Muscle layer of colon (tissue), 2 donors: ENCODE measurements at regions not wholly inside any gene's neighbourhood (a gene's known extent, or its start where the extent isn't known, plus 50 kb on each side); places are given as distances from the start of the nearest gene placed in this dataset.

Experiments used
- H3K27ac ChIP-seq: one replicate; pipeline ENCODE4 v1.7.0; 2013; ENCODE audit warnings: low read depth, mild to moderate bottlenecking, low read length, moderate library complexity
- H3K27me3 ChIP-seq, 2 donors: one replicate each; pipeline ENCODE4 v1.7.0; 2013; ENCODE audit warnings: low read length in 2 of 2, mild to moderate bottlenecking in 2 of 2; ENCODE audit not compliant: insufficient read depth in 2 of 2, control insufficient read depth in 1 of 2
- H3K36me3 ChIP-seq: one replicate; pipeline ENCODE4 v1.7.0; 2013; ENCODE audit warnings: mild to moderate bottlenecking, low read length; ENCODE audit not compliant: insufficient read depth
- H3K4me1 ChIP-seq: one replicate; pipeline ENCODE4 v1.7.0; 2013; ENCODE audit warnings: mild to moderate bottlenecking, low read length; ENCODE audit not compliant: insufficient read depth
- H3K4me3 ChIP-seq, 2 donors: one replicate each; pipeline ENCODE4 v1.7.0; 2013; ENCODE audit warnings: low read length in 2 of 2, low read depth in 1 of 2, mild to moderate bottlenecking in 1 of 2, moderate library complexity in 1 of 2
- H3K9ac ChIP-seq: one replicate; pipeline ENCODE4 v1.7.0; 2013; ENCODE audit warnings: low read length
- H3K9me3 ChIP-seq: one replicate; pipeline ENCODE4 v1.7.0; 2013; ENCODE audit warnings: mild to moderate bottlenecking, low read length
- donor health status: abdominal sarcoma.
- donor health status: Adenocarcinoma of cecum.

DNA sequence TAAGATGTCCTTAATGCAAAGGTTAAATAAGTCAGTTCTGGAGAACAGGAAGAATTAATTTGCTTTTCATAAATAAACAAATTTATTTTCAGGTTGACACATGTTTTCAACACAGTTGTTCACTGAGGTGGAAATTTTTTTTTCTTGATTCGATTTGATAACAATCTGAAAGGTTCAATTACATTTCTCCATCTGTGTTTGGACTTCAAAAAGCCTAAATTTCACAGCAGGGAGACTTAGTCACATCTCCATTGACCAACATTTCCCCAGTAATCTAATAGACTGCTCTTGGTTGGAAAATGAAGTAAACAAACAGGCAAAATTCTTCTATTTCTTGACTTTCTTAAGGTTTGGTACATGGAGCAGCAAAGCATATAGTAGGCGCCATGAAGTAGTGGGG, 134.9 kb upstream of the CPNE8 start:
- Histone ChIP-seq H3K9ac (no peak overlapping the region), H3K36me3 (no peaks in the 10 kb centered on the region), H3K27ac (no peak overlapping the region), H3K9me3 (no peaks in the 10 kb centered on the region), H3K4me1 (no peaks in the 10 kb centered on the region), H3K27me3 (no peaks in the 10 kb centered on the region), H3K4me3 (no peak overlapping the region)

DNA sequence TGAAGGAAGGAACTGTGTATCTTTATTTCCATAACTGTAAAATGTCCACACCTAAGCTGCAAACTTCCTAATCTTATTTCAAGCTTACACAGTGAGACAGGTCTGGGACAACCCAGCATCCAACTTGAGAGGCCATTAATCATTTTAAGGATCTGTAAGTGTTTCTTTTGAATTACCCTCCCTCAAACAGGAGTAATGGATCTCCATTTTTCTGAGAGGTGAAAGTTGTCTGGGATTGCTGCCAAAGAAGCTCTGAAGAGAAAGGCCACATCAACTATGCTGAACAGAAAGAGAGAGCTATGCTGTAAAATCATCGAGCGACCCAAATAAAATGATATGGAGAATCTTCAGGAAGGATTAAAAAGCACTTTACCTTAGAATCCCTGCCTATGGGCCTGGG, 131.7 kb upstream of the CPNE8 start:
- H3K4me3 ChIP-seq = no peak overlapping the region
- no peak overlapping the region for H3K9ac ChIP-seq
- H3K4me1 ChIP-seq = no peaks in the 10 kb centered on the region
- H3K27ac ChIP-seq = no peak overlapping the region
- no peaks in the 10 kb centered on the region for H3K27me3 ChIP-seq
- H3K36me3 ChIP-seq = no peaks in the 10 kb centered on the region
- H3K9me3 ChIP-seq = no peaks in the 10 kb centered on the region

- Histone ChIP-seq H3K36me3 (no peaks in the 10 kb centered on the region), H3K27me3 (no peaks in the 10 kb centered on the region), H3K9ac (no peak overlapping the region), H3K4me1 (no peaks in the 10 kb centered on the region), H3K9me3 (no peaks in the 10 kb centered on the region), H3K27ac (no peak overlapping the region), H3K4me3 (no peak overlapping the region)
Measured at GRCh38 chr12:39036105-39036504, 130.7 kb upstream of the CPNE8 start.

DNA sequence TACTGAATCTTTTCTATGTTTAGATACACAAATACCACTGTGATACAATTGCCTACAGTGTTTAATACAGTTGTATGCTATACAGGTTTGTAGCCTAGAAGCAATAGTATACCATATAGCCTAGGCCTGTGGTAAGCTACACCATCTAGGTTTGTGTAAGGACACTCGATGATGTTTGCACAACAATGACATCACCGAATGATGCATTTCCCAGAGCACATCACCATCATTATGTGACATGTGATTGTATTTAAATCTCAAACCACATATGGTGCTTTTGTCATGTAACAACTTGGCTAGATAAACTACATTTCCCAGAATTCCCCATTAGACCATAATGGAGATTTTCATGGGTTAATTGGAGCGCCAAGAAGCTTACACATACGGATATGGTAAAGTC, 128.4 kb upstream of the CPNE8 start:
- H3K36me3 ChIP-seq = no peaks in the 10 kb centered on the region
- H3K27me3 ChIP-seq = no peaks in the 10 kb centered on the region
- H3K9ac ChIP-seq = no peak overlapping the region
- H3K4me1 ChIP-seq = no peaks in the 10 kb centered on the region
- H3K27ac ChIP-seq = no peak overlapping the region
- H3K9me3 ChIP-seq = no peaks in the 10 kb centered on the region
- H3K4me3 ChIP-seq = no peak overlapping the region

DNA sequence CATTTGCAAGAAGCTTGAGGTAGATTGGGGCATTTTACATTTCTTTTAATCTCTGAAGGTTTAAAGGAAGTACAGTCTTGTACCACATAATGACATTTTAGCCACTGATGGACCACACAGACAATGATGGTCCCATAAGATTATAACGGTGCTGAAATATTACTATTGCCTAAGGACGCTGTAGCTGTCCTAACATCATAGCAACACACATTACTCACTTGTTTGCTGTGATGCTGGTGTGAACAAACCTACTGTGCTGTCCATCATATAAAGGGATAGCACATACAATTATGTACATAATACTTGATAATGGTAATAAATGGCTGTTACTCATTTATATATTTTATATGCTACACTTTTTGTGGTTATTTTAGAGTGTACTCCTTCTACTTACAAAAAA, 127.1 kb upstream of the CPNE8 start:
- Histone ChIP-seq H3K27ac (no peak overlapping the region), H3K36me3 (no peaks in the 10 kb centered on the region), H3K4me3 (no peak overlapping the region), H3K4me1 (no peaks in the 10 kb centered on the region), H3K27me3 (no peaks in the 10 kb centered on the region), H3K9me3 (no peaks in the 10 kb centered on the region), H3K9ac (no peak overlapping the region)

DNA sequence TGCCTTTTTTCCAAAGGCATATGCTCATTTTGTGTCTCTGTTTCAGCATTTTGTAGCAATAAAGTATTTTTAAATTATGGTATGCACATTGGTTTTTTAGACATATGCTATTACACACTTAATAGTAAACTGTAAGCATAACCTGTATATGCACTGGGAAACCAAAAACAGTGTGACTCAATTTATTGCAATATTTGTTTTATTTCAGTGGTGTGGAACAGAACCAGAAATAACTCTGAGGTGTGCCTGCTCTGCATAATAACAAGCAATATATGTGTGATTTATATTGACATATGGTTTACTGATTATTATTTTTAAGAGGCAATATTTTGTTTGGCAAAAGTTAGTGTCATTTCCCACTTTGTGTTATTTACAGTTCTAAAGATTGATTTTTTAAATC, 126.6 kb upstream of the CPNE8 start:
- no peak overlapping the region for H3K4me3 ChIP-seq
- no peak overlapping the region for H3K9ac ChIP-seq
- no peaks in the 10 kb centered on the region for H3K27me3 ChIP-seq
- no peaks in the 10 kb centered on the region for H3K9me3 ChIP-seq
- H3K4me1 ChIP-seq = no peaks in the 10 kb centered on the region
- no peaks in the 10 kb centered on the region for H3K36me3 ChIP-seq
- H3K27ac ChIP-seq = no peak overlapping the region

GRCh38 chr12:39028382-39028781, 123.0 kb upstream of the CPNE8 start:
- Histone ChIP-seq H3K4me3 (no peak overlapping the region), H3K9ac (no peak overlapping the region), H3K27me3 (no peaks in the 10 kb centered on the region), H3K9me3 (no peaks in the 10 kb centered on the region), H3K27ac (no peak overlapping the region), H3K4me1 (no peaks in the 10 kb centered on the region), H3K36me3 (no peaks in the 10 kb centered on the region)

GRCh38 chr12:39012870-39013269, 107.5 kb upstream of the CPNE8 start:
- Histone ChIP-seq H3K27me3 (no peaks in the 10 kb centered on the region), H3K9me3 (no peaks in the 10 kb centered on the region), H3K4me1 (no peaks in the 10 kb centered on the region), H3K4me3 (no peak overlapping the region), H3K36me3 (no peaks in the 10 kb centered on the region), H3K9ac (no peak overlapping the region), H3K27ac (no peak overlapping the region)

DNA sequence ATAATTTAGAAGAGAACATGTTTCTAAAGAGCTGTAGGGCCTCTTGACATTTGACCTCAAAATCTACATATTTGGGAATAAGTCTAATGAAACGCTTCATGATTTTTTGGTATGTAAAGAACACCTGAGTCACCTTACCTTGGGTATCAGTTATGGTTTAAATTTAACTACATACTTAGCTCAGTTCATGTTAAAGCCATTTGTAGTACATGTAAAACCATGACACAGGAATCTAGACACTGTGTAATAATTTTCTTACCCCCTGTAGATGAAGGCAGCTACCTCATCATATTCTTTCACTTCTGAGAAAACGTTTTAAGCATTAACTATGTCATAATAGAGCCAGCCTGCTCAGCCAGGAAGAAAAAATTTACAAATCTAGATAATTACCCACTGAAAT, 105.8 kb upstream of the CPNE8 start:
- Histone ChIP-seq H3K9me3 (no peaks in the 10 kb centered on the region), H3K27me3 (no peaks in the 10 kb centered on the region), H3K9ac (no peak overlapping the region), H3K4me3 (no peak overlapping the region), H3K27ac (no peak overlapping the region), H3K4me1 (no peaks in the 10 kb centered on the region), H3K36me3 (no peaks in the 10 kb centered on the region)

GRCh38 chr12:39010406-39010805, 105.0 kb upstream of the CPNE8 start:
- no peak overlapping the region for H3K27ac ChIP-seq
- H3K36me3 ChIP-seq = no peaks in the 10 kb centered on the region
- H3K4me3 ChIP-seq = no peak overlapping the region
- H3K9ac ChIP-seq = no peak overlapping the region
- no peaks in the 10 kb centered on the region for H3K27me3 ChIP-seq
- H3K4me1 ChIP-seq = no peaks in the 10 kb centered on the region
- no peaks in the 10 kb centered on the region for H3K9me3 ChIP-seq

DNA sequence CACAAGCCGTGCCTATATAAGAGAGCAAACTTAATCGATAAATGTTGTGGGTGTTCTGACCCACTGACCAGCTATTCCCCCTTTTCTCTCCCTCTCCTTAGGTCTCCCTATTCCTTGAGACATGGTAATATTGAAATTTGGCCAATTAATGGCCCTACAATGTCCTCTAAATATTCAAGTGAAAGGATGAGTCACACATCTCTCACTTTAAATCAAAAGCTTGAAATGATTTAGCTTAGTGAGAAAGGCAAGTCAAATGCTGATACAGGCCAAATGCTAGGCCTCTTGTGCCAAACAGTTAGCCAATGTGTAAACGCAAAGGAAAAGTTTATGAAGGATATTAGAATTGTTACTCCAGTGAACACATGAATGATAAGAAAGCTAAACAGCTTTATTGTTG, 102.2 kb upstream of the CPNE8 start:
- no peak overlapping the region for H3K9ac ChIP-seq
- no peaks in the 10 kb centered on the region for H3K27me3 ChIP-seq
- H3K27ac ChIP-seq = no peak overlapping the region
- H3K4me1 ChIP-seq = no peaks in the 10 kb centered on the region
- no peak overlapping the region for H3K4me3 ChIP-seq
- no peaks in the 10 kb centered on the region for H3K36me3 ChIP-seq
- H3K9me3 ChIP-seq = no peaks in the 10 kb centered on the region

GRCh38 chr12:39006286-39006685, 100.9 kb upstream of the CPNE8 start:
- no peaks in the 10 kb centered on the region for H3K36me3 ChIP-seq
- H3K27ac ChIP-seq = no peak overlapping the region
- no peak overlapping the region for H3K4me3 ChIP-seq

More at GRCh38 chr12:39006286-39006685, 100.9 kb upstream of the CPNE8 start:
- Histone ChIP-seq H3K9me3 (no peaks in the 10 kb centered on the region), H3K9ac (no peak overlapping the region), H3K4me1 (no peaks in the 10 kb centered on the region), H3K27me3 (no peaks in the 10 kb centered on the region)
